ENCODE measurements at regions not wholly inside any gene's neighbourhood (a gene's known extent, or its start where the extent isn't known, plus 50 kb on each side); places are given as distances from the start of the nearest gene placed in this dataset.

- TF ChIP-seq ETS1 (CRISPR knock-in tag; IDR thresholded peaks at IDR 0.05) (no peak), MXD4 (CRISPR knock-in tag; IDR thresholded peaks at IDR 0.05) (no peak), ONECUT2 (CRISPR knock-in tag; IDR thresholded peaks at IDR 0.05) (no peak), ZNF839 (CRISPR knock-in tag; IDR thresholded peaks at IDR 0.05; ENCODE audit: borderline replicate concordance) (no peak), HNRNPUL1 (IDR thresholded peaks at IDR 0.05; ENCODE audit: low read depth, low read length) (no peak), ZUFSP (CRISPR knock-in tag; IDR thresholded peaks at IDR 0.05; ENCODE audit: borderline replicate concordance) (no peak), ZBTB10 (CRISPR knock-in tag; IDR thresholded peaks at IDR 0.05; ENCODE audit: borderline replicate concordance) (no peak), RARG (CRISPR knock-in tag; IDR thresholded peaks at IDR 0.05; ENCODE audit: low read depth) (no peak), KDM4B (CRISPR knock-in tag; IDR thresholded peaks at IDR 0.05) (no peak)
These were observed 462.6 kb downstream of the SLC4A3 start (continued) for GRCh38 chr2:220090050-220090449.
